ENCODE measurements at regions not wholly inside any gene's neighbourhood (a gene's known extent, or its start where the extent isn't known, plus 50 kb on each side); places are given as distances from the start of the nearest gene placed in this dataset.

GRCh38 chr5:165448753-165449152 is 1943.3 kb downstream of the MAT2B start:
- TF ChIP-seq CTCF (IDR thresholded peaks at IDR 0.05): no peak

GRCh38 chr5:165457859-165458481 is 1952.6 kb downstream of the MAT2B start:
- peak; percentile 74; the same call in 1 of the 2 replicates for TF ChIP-seq CTCF (IDR thresholded peaks at IDR 0.05)

GRCh38 chr5:165459232-165459631 is 1953.8 kb downstream of the MAT2B start:
- no peak for TF ChIP-seq CTCF (IDR thresholded peaks at IDR 0.05)

- TF ChIP-seq CTCF (IDR thresholded peaks at IDR 0.05): no peak
Observed at GRCh38 chr5:165460911-165461310, 1955.5 kb downstream of the MAT2B start.

- no peak for TF ChIP-seq CTCF (IDR thresholded peaks at IDR 0.05)
Observed at GRCh38 chr5:165477546-165477945, 1972.1 kb downstream of the MAT2B start.

- no peak for TF ChIP-seq CTCF (IDR thresholded peaks at IDR 0.05)
Observed at GRCh38 chr5:165495829-165496380, 1990.5 kb downstream of the MAT2B start.

GRCh38 chr5:165497707-165498106 is 1992.3 kb downstream of the MAT2B start:
- no peak for TF ChIP-seq CTCF (IDR thresholded peaks at IDR 0.05)

All from LNCAP (cell line).